ENCODE measurements at regions not wholly inside any gene's neighbourhood (a gene's known extent, or its start where the extent isn't known, plus 50 kb on each side); places are given as distances from the start of the nearest gene placed in this dataset.

DNA sequence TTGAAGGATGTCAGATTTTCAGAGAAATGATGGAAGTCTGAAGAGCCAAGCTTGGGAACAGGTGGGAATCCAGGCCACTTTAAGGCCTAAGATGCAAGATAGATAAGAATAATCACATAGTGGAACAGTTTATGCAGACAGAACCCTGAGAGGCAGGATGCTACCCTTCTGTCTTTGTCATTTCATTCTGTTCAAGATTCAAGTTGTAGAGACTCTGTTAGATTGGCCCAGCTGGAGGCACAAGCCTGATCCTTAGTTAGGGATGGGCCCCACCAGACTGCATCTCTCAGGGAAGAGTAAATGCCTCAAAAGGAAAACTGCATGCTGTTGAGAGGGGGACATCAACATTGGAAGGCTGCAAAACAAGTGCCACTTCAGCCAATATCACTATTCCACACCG, 287.0 kb downstream of the PCNX1 start:
- TF ChIP-seq CTCF (IDR thresholded peaks at IDR 0.05) (no peak), EP300 (IDR thresholded peaks at IDR 0.05) (no peak)
